ACHN (cell line): ENCODE measurements at regions not wholly inside any gene's neighbourhood (a gene's known extent, or its start where the extent isn't known, plus 50 kb on each side); places are given as distances from the start of the nearest gene placed in this dataset.
"Not testable (repeated sequence)": the region's sequence is repeated elsewhere in the genome, so short reads cannot be mapped to it uniquely, and the experiment has no call there.

Source experiments
- DNase-seq: peaks from one replicate; pipeline ENCODE4 v3.0.0-alpha.2; 2015
- in situ Hi-C: cut with HindIII; loops from 2 replicates; pipeline ENCODE4 v1.10.0; 2017; ENCODE audit warnings: low sequenced_read_pairs, low pct_ligation_motif_present, low pct_unique_long_range_greater_than_20kb

DNA sequence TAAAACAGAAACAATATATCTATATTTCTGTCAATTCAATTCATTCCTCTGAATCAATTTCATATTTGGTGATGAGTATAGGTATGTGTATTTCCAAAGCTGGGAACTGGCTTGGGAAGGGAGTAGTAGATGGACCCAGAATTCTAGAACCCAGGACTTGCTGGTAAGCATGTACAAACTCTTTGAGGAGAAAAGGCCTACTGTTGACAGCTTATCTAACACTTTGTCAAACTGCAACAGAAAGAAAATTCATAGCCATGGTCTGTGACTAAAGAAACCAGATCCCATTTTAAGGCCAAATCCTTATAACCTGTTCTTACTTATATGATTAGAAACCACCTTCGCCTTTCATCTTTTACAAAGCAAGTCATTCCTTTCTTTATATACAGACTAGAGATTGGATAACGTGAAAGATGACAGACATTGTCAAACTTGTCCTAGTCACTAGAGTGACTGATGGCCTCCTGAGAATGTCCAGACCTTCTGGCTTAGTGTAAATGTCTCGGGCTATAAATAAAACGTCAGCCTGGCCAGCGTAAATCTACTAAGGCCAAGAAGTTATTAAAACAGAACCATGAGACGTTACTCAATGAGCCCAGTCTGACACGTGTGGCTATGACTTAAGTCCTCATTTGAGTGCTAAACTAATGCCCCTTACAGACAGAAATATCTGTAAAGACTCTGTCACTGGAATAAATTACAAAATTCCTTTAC lies 152.3 kb downstream of the ALDH8A1 start:
- no peak for DNase-seq
- in situ Hi-C loops, result no loop called here

DNA sequence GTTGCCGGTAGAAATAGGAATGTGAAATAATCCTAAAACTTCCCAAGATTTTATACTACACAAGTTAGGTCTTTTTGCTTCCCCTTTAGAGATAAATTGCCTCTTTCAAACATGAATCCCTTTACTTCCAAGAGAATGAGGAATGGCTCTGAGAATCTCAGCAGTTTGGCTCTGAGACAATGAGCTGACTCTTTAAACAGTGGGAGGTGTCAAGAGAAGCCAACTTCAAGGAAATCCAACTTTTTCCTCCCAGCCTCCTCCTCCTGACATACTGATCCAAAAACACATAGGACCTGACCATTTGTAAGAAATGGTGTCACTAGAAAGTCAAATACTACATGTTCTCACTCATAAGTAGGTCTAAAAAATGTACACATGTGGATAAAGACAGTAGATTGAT lies 154.2 kb downstream of the ALDH8A1 start:
- DNase-seq, result no peak
- in situ Hi-C loops, result no loop called here

DNA sequence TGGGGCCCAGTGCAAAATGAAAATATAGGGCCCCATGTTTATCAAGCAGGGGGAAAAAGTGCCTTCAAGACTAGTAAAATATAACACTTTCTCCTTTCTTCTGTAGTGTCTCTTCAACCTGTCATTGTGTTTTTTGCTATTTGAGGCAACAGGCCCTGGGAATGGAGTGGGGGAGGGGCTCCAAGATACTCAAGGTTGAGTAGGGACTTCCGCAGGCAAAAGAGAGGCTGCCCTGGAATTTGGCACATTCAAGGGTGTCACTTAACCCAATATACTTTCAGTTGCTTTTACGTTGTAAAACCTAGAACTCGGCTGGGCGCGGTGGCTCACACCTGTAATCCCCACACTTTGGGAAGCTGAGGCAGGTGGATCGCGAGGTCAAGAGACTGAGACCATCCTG lies 154.9 kb downstream of the ALDH8A1 start:
- DNase-seq, result no peak
- in situ Hi-C loops, result no loop called here

DNA sequence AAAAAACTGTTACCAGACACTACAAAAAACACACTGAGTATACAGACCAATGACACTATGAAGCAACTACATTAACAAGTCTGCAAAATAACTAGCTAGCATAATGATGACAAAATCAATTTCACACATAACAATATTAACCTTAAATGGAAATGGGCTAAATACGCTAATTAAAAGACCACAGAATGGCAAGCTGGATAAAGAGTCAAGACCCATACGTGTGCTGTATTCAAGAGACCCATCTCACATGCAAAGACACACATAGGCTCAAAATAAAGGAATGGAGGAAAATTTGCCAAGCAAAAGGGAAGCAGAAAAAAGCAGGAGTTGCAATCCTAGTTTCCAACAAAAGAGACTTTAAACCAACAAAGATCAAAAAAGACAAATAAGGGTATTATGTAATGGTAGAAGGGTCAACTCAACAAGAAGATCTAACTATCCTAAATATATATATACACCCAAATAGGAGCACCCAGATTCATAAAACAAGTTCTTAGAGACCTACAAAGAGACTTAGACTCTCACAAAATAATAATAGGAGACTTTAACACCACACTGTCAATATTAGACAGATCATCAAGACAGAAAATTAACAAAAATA lies 158.6 kb downstream of the ALDH8A1 start:
- in situ Hi-C loops, DNase-seq: not testable (repeated sequence)

DNA sequence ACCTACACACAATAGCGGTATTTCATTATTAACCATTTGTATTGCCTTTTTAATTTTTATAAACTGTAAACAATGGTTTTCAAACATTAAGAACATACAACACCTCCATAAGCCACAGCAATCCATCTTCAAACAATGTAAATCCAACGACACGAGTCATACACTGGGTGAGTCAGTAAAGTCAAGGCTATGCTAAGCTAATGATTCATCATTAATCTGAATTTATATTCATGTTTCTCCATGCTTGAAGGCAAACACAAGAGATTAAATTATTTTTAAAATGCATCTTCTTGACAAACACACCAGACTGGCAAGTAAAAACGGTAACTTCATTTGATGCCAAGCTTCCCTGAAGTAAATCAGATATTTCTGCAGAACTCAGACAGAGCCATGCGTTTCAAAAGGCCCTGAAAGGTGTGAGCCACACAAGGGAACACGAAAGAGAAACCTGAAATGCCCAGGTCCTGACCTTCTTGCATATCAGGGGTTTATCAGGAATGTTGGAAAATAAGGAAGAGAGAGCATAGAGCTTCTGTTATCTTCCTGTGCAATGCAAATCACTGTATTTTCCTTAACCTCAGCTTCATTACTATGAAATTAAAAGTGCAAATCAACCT lies 162.5 kb downstream of the ALDH8A1 start:
- DNase-seq, result peak; percentile 56
- in situ Hi-C loops, result no loop called here

DNA sequence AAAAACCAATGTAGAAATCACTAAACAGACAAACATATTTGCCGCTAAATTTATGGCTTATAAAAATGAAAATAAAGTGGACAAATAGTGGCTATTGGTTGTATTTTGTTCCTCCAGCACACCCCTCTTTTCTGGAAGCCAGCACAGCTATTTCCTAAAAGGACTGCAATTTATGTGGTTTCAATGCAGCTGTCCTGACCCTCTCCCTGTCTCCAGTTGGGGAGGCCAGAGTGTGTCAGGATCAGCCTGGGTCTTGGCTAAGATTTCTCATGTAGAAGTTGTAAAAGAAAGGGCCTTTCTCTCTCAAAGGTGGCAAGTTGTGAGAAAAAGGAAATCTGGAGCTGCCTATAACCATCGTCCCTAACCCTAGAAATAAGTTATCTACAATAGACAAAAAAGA lies 165.6 kb downstream of the ALDH8A1 start:
- in situ Hi-C loops, result no loop called here
- DNase-seq, result no peak

DNA sequence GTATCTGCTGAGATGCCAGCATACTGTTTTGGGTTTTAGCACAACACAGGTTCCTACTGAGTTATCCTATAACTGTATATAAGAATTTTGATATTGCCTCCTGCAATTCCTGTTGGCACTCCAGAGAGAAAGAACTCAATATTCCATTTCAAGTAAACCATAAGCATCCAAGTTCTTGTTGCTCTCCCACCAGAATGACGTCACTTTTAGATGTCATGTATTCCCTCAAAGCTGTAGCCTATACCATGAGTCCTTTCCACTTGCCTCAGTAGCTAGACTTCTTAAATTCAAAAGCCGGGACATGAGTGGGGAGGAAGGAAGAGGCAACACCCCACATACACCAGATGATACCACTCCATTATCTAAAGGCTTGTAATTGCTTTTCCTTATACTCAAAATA lies 171.5 kb downstream of the ALDH8A1 start:
- DNase-seq, result no peak
- in situ Hi-C loops, result no loop called here

DNA sequence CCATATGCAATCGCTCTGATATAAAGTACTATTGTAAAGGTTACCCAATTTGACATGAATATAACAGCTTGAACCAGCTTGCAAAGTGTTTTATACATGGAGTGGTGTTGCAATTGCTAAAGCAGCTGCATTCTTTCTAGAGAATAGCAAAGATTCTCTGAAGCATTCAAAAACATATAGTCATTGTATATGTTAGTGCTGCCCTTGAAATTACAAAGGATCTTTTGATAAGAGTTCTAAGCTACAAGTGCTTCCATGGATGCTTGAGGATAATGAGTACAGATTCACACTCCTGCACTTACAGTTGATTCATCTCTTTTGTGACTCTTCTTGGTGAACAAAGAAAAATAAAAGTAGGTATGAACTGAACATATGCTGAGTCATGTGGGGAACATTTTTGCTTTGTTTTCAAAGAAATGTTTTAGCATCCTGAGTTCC lies 175.7 kb downstream of the ALDH8A1 start:
- no peak for DNase-seq
- in situ Hi-C loops, result no loop called here

DNA sequence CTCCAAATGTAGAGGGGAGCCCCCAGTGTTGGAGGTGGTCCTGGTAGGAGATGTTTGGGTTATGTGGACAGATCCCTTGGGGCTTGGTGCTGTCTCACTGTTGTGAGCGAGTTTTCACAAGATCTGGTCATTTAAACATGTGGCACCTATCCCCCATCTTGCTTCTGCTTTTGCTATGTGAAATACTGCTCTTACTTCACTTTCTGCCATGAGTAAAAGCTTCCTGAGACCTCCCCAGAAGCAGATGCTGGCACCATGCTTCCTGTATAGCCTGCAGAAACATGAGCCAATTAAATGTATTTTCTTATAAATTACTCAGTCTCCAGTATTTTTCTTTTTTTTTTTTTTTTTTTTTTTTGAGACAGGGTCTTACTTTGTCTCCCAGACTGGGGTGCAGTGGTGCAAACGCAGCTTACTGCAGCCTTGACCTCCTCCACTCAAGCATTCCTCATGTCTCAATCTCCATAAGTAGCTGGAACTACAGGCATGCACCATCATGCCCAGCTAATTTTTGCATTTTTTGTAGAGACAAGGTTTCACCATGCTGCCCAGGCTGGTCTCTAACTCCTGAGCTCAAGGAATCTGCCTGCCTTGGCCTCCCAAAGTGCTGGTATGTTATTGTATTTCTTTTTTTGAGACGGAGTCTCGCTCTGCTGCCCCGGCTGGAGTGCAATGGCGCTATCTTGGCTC lies 177.1 kb downstream of the ALDH8A1 start:
- in situ Hi-C loops, result no loop called here
- no peak for DNase-seq

DNA sequence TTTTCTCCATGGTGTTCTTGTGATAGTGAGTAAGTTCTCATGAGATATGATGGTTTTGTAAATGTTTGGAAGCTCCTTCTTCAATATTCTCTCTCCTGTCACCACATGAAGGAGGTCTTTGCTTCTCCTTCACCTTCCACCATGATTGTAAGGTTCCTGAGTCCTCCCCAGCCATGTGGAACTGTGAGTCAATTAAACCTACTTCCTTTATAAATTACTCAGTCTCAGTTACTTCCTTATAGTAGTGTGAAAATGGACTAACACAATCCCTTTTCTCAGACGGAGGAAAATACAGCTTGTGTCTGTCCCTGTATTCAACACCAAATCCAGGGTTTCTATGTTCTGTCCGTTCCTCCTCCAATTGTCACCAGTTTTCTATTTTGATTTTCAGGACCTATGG lies 181.0 kb downstream of the ALDH8A1 start:
- in situ Hi-C loops, result no loop called here
- DNase-seq, result no peak

DNA sequence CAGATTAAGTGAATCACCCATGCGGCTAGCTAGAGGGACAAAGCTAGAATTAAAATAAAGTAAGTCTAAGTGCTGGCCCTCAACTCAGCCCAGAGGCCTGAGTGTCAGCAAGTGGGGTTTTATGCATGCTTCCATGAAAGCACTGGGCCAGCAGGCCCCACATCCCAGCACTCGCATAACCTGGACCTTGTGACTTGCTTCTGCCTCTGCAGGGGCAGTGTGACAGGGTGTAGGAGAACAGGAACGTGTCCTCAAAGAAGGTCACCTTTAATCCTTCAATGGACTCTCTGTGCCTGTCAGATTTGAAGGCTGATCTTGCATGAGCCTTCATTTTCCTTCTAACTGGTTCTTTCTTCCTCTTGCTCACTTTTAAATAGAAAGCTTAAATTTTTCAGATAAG lies 183.4 kb downstream of the ALDH8A1 start:
- in situ Hi-C loops, result no loop called here

DNA sequence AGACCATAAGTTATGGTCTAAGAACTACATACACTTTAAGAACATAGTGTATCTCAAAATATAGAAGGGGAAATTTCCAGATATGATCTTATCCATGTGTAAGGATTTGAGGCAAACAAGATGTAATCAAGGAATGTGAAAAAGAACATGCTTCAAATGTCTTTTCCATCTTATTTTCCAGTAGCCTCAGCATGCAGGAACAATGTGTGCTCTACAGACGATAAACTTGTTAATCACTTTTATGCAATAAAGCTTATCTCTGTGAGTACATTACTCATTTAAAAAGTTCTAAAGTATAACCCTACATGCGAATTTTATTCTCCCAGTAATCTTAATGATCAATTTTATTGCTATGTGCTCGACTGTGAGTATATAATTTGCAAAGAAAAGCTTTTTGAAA lies 185.2 kb downstream of the ALDH8A1 start:
- in situ Hi-C loops, result no loop called here
- no peak for DNase-seq

More for the DNA sequence above, 183.4 kb downstream of the ALDH8A1 start:
- no peak for DNase-seq

DNA sequence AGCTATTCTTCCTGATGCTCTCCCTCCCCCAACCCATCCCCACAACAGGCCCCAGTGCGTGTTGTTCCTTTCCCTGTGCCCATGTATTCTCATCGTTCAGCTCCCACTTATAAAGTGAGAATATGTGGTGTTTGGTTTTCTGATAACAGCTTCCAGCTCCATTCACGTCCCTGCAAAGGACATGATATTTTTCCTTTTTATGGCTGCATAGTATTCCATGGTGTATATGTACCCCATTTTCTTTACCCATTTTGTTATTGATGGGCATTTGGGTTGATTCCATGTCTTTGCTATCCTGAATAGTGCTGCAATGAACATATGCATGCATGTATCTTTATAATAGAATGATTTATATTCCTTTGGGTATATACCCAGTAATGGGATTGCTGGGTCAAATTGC lies 186.3 kb downstream of the ALDH8A1 start:
- in situ Hi-C loops, DNase-seq: not testable (repeated sequence)

DNA sequence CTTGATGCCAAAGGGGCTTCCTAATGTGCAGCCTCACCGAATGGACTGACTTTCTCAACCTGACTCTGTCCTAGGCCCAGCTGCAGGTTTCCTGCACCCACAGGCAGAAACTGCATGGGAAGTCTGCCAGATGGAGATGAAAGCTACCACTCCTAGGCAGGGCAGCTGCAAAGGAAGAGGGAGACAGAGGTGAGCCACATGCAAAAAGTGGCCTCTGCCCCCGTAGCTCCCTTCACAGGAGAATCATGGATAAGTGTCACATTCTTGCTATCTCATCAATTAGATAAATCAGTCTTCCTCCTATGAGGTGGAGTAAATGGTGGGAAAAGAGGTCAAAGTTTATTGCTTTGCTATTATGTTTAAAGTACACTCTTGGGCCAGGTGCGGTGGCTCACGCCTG lies 191.3 kb downstream of the ALDH8A1 start:
- in situ Hi-C loops, result no loop called here
- no peak for DNase-seq

DNA sequence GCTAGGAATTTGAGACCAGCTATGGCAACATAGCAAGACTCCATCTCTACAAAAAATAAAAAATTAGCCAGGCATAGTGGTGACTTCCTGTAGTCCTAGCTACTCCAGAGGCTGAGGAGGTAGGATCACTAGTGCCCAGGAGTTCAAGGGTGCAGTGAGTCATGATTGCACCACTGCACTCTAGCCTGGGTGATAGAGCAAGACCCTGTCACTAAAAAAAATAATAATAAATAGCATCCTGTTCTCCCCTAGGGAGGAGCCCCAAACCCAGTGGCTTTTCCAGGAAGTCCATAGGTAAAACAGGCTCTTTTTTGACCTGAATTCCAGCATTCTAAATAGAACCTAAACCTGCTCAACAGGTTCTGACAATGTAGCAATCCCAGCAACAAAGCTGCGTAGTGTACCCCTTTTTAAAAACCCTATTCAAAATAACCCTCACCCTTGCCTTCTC lies 192.0 kb downstream of the ALDH8A1 start:
- in situ Hi-C loops, result no loop called here
- peak; percentile 31 for DNase-seq

DNA sequence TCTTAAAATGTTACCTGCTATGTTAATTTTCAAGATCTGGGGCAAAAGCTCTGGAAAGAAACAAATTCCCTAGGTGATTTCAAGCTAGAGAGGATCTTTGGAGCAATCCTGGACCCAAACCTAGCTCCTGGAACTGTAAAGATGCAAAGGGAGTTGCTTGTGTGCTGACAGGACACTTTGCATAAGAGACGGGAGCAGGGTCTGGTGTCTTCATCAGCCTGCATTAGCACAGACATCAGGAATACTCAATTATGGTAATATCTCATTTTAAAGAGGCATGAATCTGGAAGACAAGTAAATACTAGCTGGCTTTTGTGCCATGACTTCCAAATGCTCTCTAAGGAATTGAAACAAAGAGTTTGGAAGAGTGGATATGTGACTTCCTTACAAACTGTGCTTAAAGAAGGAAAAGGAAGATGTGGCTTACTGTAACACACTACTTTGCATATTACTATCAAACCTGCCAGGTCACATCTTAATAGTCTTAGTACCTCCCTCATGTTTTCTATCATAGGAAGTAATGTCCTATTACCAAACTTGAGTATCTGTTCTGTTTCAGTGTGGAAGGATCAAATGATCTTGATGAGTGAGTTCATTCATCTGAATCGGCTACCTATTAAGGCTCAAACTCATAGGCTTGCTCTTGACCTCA lies 193.4 kb downstream of the ALDH8A1 start:
- in situ Hi-C loops, result no loop called here
- DNase-seq, result no peak

DNA sequence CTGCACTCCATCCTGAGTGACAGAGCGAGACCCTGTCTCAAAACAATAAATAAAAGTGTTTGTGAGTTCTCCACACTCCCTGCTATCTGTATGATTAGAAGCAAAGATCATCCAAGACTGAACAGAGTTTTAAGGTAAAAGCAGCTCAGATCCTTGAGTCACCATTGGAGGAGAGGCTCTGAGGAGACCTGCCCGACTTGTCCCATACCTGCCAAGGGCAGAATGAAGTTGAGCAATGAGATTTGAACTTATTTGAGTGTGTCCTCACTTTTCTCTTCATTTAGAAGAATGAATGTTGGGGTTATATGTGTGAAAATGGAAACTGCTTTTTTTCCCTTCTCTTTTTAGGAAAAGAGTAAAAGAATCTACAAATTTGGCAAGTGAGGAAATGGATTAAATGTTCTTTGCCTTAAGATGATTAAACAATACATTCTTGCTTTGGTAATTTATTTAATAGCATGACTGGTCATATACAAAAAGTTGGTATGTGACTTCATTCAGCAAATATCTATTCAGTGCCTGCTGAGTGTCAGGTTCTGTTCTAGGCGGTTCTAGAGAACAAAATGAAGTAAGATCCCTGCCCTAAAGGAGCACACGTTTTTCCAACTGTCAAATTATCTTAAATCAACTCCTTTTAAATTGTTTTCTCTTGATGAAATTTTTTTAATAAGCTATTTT lies 195.7 kb downstream of the ALDH8A1 start:
- in situ Hi-C loops, result no loop called here

DNA sequence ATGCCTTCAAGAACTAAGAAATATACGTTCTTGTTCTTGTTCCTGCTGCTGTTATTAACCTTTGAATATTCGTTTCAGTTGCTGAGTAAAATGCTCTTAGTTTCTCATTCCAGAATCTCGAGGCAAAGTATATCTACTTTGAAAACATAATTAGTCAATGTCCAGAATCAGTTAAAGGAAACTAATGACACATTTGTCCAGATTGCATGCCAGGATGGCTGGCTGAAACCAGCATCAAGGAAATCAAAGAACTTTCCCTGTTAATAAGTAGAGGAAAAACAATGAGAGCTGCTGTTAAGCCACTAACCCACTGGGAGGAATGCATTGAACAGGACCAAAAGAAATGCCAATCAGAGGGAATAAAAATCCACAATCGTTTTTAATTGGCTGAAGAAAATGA lies 196.9 kb downstream of the ALDH8A1 start:
- in situ Hi-C loops, result no loop called here

More for the DNA sequence above, 195.7 kb downstream of the ALDH8A1 start:
- DNase-seq, result no peak

More for the DNA sequence above, 196.9 kb downstream of the ALDH8A1 start:
- peak; percentile 34 for DNase-seq
